H54 (cell line): ENCODE measurements at regions not wholly inside any gene's neighbourhood (a gene's known extent, or its start where the extent isn't known, plus 50 kb on each side); places are given as distances from the start of the nearest gene placed in this dataset.

Experiments
- DNase-seq: peaks from one replicate; pipeline ENCODE4 v3.0.0; 2011; ENCODE audit warnings: low spot score, mixed read lengths; ENCODE audit not compliant: insufficient read length
- FAIRE-seq: peaks from 3 replicates; lab custom pipeline; 2011; peaks lifted over from hg19 to GRCh38; lab: Jason Lieb, UNC
- POLR2A ChIP-seq: IDR thresholded peaks from 2 replicates; pipeline ENCODE4 v1.6.1; 2011; ENCODE audit warnings: low read depth, mild to moderate bottlenecking, low read length

DNA sequence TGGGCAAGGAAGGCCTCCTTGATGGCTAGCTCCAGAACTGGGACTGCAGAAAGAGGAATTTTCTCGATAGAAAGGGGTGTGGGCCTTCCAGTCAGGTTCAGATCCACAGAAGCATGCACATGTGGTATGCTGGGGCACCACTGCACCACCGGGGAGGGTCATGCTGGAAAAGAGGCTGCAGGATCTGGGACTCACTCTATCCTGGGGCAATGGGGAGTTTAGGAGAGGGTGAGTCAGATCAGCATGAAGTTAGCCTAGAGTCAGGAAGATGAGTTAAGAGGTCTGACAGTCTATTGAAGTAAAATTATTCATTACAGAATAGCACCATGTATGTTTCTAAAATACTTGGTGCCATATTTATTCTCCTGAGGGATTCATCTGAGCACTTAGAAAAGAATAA is 130.2 kb upstream of the TOPAZ1 start:
- TF ChIP-seq POLR2A, result no peak
- DNase-seq (no peak), FAIRE-seq (no peak)

DNA sequence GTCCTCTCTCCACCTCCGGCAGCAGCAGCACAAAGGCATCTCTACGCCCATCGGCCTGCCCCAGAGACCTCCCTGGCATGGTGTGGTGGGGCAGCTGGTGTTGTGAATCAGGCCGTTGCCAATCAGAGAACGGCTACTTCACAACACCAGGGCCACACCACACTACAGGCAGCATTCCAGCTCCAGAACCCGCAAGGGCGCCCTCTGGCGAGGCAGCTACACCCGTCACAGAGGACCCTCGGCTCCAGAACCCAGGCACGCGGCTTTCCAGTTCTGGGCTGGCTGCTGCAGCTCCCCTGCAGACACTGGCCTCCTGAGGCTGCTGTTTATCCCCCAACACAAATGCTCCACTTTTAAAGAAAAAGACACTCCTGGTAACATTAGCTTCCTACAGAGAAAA is 127.5 kb upstream of the TOPAZ1 start:
- FAIRE-seq (no peak), DNase-seq (peak; percentile 26)
- no peak for TF ChIP-seq POLR2A

DNA sequence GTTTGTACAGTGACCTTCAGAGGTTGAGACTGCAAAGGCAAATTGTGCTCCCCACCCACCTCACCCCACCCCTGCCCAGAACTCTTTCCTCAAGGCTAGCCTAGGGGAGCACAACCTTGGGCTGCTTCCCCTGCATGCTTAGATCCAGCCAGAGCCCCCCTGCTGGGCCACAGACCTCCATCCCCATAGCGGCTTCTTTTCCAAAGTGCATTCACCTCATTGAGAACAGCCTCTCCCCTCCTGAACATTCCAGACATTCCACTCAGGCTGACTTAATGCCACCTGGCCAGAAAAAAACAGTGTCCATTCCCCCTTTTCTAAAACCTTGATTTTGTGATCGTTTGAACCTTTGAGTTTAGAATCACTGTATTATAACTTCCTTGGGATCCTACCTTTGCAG is 124.4 kb upstream of the TOPAZ1 start:
- no peak for FAIRE-seq
- no peak for DNase-seq
- no peak for TF ChIP-seq POLR2A

DNA sequence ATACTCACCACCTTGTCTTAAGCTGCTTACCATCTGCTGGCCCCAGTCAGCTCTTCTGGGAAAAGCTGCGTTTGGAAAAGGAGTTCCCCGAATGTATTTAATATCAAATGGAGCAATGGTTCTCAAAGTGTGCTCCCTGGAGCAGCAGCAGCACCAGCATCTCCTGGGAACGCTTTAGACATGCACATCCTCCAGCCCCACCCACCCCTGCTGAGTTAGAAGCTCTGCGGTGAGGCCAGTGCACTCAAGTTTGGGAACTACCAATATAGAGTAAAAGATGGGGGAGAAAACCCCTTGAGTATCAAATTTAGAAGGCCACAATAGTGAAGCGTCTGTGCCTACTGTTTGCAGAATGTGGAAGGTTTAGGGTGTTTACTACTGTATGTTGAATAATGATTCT is 124.0 kb upstream of the TOPAZ1 start:
- DNase-seq (no peak), FAIRE-seq (no peak)
- no peak for TF ChIP-seq POLR2A

DNA sequence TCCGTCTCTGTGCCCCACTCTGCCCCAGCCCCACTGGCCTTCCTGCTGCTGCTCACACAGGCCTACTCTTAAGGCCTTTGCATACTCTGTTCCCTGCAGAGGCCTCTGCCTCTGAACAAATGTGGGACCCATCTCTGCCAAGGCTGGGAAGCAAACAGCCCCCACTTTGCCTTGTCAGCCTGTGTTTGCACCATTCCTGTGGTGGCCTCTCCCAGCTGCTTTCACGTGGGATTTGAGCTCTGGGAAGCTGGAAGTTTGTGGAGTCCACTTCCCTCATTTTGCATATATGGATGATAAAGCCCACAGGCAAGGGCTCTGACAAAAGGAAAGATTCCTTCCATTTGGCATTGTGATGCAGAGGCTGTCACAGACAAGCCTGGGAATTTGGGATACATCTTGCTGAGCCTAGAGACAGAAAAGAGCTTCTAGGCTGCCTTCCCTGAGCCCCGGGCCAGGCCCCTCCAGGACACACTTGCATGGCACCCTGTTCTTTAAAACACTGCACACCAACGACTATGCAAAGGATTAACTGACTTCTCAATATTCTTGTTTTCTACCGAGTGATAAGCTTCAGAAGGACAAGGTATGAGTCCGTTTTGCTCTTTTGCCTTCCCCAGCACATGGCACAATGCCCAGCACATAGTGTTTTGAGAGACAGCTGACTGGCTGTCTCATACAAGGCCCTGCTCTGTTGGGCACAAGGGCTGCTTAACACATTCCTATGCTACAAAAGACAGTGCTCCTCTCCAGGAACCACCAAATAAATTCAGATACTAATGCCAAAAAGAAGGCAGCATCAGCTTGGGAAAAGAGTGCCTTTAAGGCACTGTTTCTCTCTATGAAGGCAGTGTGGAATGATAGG is 120.7 kb upstream of the TOPAZ1 start:
- FAIRE-seq (no peak), DNase-seq (no peak)
- no peak for TF ChIP-seq POLR2A

DNA sequence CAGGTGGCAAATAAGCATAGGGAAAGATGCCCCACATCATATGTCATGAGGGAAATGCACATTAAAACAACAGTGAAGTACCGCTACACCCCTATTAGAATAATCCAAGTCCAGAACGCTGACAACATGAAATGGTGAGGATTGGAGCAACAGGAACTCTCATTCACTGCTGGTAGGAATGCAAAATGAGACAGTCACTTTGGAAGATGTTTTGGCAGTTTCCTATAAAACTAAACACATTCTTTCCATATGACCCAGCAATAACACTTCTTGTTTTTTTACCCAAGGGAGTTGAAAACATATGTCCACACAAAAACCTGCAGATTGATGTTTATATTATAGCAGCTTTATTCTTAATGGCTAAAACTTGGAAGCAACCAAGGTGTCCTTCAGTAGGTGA is 116.4 kb upstream of the TOPAZ1 start:
- TF ChIP-seq POLR2A, result no peak
- FAIRE-seq, result no peak
- no peak for DNase-seq

DNA sequence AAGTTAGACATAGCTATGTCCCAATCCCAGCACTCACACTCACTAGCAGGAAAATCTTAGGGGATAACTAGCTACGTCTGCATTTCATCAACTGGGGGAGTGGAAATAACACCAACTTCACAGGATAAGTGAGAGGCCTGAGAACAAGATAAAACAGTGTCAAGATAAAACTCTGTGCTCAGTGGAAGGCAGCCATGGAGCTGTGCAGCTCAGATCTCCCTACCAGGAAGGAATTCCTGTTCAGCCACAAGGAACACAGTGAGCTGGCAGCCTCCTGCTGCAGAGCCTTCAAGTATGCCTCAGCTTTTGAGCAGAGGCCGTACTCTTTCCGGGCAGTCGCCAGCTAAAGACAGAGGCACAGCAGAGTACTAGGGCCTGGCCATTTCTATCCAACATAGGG is 115.8 kb upstream of the TOPAZ1 start:
- TF ChIP-seq POLR2A, result no peak
- DNase-seq (no peak), FAIRE-seq (no peak)

DNA sequence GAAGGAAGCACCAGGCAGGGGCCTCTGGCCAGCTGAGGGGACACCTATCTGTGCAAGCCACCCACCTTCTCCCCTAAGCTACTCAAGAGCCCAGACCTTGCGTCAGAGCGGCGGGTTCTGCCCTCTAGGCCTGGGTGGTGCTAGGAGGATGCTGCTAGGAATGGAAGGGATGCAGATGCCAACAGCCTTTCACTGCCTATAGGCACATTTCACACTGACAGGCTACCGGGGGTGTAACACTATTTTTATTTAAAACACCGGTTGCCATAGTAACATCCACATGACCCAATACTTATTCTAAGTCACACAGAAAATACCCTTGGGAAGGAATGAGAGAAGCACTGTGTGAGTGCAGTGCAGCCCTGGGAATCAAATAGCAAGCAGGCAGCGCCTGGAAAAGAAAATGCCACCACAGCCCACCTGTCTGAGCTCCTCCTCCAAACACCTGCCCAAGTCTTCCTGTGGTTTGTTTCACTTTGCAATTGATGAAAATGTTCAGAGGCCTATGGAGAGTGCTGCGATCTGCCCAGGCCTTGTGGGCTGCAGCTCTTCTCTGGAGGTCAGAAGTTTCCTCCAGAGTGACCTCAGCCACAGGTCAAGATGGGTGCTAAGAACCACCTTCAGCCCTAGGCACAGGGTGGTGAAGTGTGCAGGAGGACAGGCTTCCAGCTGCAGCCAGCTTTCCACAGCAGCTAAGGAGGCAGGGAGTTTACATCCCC is 113.5 kb upstream of the TOPAZ1 start:
- DNase-seq (no peak), FAIRE-seq (no peak)
- TF ChIP-seq POLR2A, result no peak

DNA sequence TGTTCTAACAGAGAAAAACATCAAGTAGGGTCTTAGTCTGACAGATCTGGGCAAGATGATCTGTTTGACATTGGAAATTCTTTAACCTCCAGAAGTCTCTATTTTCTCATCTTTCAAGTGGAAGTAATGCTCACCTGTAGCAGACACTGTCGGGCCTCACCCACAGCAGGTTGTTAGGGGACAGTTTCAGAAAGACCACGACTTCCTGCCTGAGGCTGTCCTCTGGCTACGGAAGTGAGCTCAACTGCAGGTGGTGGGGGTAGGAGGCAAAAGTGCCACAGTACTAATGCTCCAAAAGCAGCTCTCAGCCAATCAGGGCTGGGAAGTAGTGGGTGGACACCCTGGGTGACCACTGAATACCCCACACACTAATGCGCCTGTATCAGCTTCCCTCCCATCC is 111.4 kb upstream of the TOPAZ1 start:
- FAIRE-seq (no peak), DNase-seq (no peak)
- no peak for TF ChIP-seq POLR2A

DNA sequence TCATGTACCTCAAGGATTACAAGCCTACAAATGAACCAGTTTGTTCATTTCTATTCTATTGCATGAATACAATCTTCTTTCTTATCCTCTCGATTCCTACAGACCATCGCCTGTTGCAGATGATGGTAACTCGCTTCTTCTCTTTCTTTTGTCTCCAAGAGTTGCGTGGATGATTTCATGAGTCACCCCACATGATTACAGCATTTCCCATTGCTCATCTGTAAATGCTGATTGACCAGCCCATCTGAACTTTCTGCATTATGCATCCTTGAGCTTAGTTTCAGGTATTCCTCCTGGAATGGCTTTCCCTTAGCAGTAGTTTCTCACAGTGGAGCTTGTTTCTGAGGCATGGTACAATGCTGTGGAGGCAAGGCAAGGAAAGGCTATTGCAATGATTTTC is 109.6 kb upstream of the TOPAZ1 start:
- TF ChIP-seq POLR2A, result no peak
- DNase-seq, result no peak
- FAIRE-seq, result no peak

DNA sequence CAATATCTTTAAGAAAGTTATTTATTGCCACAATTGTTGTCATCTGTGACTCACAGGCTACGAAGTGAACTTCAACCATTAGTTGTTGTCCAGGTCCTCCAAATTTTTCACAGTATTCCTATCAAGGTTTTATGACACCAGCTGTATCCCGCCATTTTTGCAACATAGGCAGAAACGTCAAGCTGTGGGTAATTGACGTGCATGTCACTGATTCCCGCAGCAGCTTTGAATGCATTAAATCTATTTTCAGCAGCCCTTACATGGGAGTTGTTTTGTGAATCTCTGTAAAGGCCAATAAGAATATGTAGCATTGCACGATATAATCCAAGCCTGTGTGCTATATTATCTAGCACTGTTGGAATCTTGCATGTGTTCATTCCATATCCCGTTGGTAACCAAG is 109.1 kb upstream of the TOPAZ1 start:
- DNase-seq, result no peak
- TF ChIP-seq POLR2A, result no peak
- no peak for FAIRE-seq

DNA sequence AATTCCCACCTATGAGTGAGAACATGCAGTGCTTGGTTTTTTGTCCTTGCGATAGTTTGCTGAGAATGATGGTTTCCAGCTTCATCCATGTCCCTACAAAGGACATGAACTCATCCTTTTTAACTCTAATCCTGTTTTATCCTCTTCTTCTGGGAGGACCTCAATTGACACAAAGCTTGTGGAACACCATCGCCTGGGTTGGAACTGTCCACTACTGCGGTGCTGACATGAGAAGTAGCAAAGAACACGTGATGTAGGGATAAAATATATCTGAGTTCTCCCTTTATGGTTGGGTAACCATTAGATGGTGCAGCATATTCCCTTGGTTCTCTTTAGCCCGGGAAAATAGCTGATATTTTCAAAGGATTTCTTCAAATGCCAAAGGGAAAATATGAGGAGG is 105.3 kb upstream of the TOPAZ1 start:
- TF ChIP-seq POLR2A, result no peak
- FAIRE-seq (no peak), DNase-seq (no peak)

DNA sequence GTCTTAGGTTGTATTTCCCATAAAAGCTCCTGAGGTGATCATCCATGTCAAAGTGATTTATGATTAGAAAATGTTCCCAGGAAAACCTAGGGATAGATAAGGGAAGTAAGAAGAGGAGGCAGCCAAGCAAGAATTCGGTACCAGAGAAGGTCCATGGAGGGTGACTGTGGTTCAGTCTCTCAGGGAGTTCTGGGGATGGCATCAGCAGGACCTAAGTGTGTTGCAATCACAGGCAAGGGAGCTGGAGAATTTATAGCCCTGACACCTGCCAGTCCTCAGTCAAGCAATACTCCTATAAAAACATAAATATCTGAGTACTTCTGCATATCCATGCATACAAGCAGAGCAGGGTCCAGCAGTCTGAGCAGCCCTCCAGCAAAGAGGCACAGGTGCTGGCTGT is 95.6 kb upstream of the TOPAZ1 start:
- FAIRE-seq (no peak), DNase-seq (no peak)
- TF ChIP-seq POLR2A, result no peak

DNA sequence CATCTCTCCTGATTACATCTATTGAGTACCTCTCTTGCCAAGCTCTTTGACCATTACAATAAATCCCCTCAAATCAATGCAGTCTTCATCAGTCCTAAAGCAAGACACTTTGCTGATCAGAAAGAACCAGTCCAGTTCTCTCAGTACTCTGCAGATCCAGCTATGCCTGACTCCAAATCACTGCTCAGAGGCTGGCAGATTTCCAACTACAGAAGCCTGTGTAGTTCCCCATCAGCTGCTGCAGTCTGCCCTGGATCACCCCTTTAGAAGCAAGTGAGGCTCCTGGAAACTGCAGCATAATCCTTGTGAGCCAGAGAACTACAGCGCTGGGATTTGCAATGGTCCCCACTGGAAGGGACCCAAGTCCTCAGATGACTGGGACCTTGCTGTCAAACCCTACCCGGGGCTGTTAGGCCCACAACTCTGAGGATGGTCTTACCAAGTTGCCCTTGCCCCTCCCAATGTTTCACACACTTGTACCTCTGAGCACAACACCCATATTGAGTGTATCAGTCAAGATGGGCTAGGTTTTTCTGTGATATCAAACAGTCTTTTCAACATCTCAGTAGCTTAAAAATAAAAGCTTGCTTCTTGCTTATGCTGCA is 81.9 kb upstream of the TOPAZ1 start:
- no peak for TF ChIP-seq POLR2A
- FAIRE-seq (no peak), DNase-seq (no peak)
